Loucy (cell line): ENCODE measurements at regions not wholly inside any gene's neighbourhood (a gene's known extent, or its start where the extent isn't known, plus 50 kb on each side); places are given as distances from the start of the nearest gene placed in this dataset.

ENCODE experiments used
- H2AFZ ChIP-seq: fragments of 200-600 bp; sonication (generic); 2 replicates; pipeline ENCODE4 v1.6.0; 2016; ENCODE audit warnings: antibody characterized with exemption, mild to moderate bottlenecking, low read length, moderate library complexity
- H3F3A ChIP-seq: fragments of 200-600 bp; 2 replicates; pipeline ENCODE4 v1.6.0; 2016; ENCODE audit warnings: antibody characterized with exemption, low read depth, mild to moderate bottlenecking
- H3K27me3 ChIP-seq: fragments of 200-600 bp; sonication (generic); 2 replicates; pipeline ENCODE4 v1.6.1; 2014; ENCODE audit warnings: low read length, mild to moderate bottlenecking; ENCODE audit not compliant: insufficient read depth, poor library complexity, severe bottlenecking
- H3K36me3 ChIP-seq: fragments of 200-600 bp; sonication (generic); 2 replicates; pipeline ENCODE4 v1.6.1; 2016; ENCODE audit warnings: low read length; ENCODE audit not compliant: insufficient read depth
- H3K4me1 ChIP-seq: fragments of 200-600 bp; sonication (generic); 2 replicates; pipeline ENCODE4 v1.5.1; 2014; ENCODE audit warnings: low read length, mild to moderate bottlenecking; ENCODE audit not compliant: insufficient read depth, poor library complexity, severe bottlenecking
- H3K4me2 ChIP-seq: fragments of 200-600 bp; sonication (generic); 2 replicates; pipeline ENCODE4 v1.6.0; 2014; ENCODE audit warnings: antibody characterized with exemption, low read length, low read depth, mild to moderate bottlenecking; ENCODE audit not compliant: poor library complexity, severe bottlenecking
- H3K4me3 ChIP-seq: fragments of 200-600 bp; sonication (generic); 2 replicates; pipeline ENCODE4 v1.5.1; 2014; ENCODE audit warnings: low read length, mild to moderate bottlenecking, mixed read lengths; ENCODE audit not compliant: poor library complexity, severe bottlenecking
- H3K79me2 ChIP-seq: fragments of 200-600 bp; sonication (generic); 2 replicates; pipeline ENCODE4 v1.6.1; 2014; ENCODE audit warnings: low read length; ENCODE audit not compliant: insufficient read depth
- H3K9ac ChIP-seq: fragments of 200-600 bp; sonication (generic); 2 replicates; pipeline ENCODE4 v1.6.0; 2014; ENCODE audit warnings: mild to moderate bottlenecking, low read depth, low read length, moderate library complexity; ENCODE audit not compliant: poor library complexity, severe bottlenecking
- H3K9me2 ChIP-seq: fragments of 200-600 bp; sonication (generic); replicated peaks from 2 replicates; pipeline ENCODE4 v1.6.1; 2016; ENCODE audit warnings: low read depth, low read length, mixed read lengths
- H3K9me3 ChIP-seq: fragments of 200-600 bp; sonication (generic); 2 replicates; pipeline ENCODE4 v1.6.1; 2014; ENCODE audit warnings: mild to moderate bottlenecking, antibody characterized with exemption, low read length, low read depth; ENCODE audit not compliant: insufficient read depth
- H4K20me1 ChIP-seq: fragments of 200-600 bp; sonication (generic); 2 replicates; pipeline ENCODE4 v1.6.0; 2014; ENCODE audit warnings: antibody characterized with exemption, low read length, mild to moderate bottlenecking; ENCODE audit not compliant: insufficient read depth, poor library complexity, severe bottlenecking
- EZH2phosphoT487 ChIP-seq: fragments of 200-600 bp; IDR thresholded peaks from 2 replicates; pipeline ENCODE4 v1.6.1; 2018; ENCODE audit warnings: antibody characterized with exemption, mild to moderate bottlenecking, moderate library complexity, borderline replicate concordance
- TF ChIP-seq, protein P1 (sequence below): fragments of 200-600 bp; sonication (generic); conservative IDR thresholded peaks from 2 replicates; pipeline ENCODE4 v1.5.1; 2014; ENCODE audit warnings: mild to moderate bottlenecking, antibody characterized with exemption, low read length

DNA sequence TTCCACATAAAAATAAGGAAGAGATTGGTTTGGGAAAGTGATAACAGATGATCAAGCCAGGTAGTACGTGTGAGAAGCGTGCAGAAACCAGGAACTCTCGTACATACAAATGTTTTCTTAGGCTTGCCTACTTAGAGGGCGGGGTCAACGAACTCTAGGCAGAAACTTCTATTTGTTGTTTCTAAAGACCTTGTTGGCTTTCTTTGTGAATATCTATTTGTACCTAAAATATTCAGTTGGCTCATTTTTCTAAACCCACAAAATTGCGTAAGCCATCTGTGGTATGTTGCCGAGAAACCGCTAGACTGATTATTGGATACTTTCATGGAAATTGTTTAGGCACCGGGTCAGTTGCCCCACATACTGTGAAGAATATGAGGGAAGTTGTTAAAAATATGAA, 458.5 kb downstream of the MAT2B start:
- Histone ChIP-seq H4K20me1 (no peaks in the 10 kb centered on the region), H3K36me3 (no peaks in the 10 kb centered on the region), H3K79me2 (no peaks in the 10 kb centered on the region), H3K9me2 (no peaks in the 10 kb centered on the region), H3K4me1 (no peaks in the 10 kb centered on the region), H3K9ac (no peak overlapping the region), H3K4me2 (no peak overlapping the region), H3F3A (no peaks in the 10 kb centered on the region), H3K27me3 (no peaks in the 10 kb centered on the region), H3K9me3 (no peaks in the 10 kb centered on the region), H2AFZ (no peak overlapping the region), H3K4me3 (no peak overlapping the region)
- no peak for TF ChIP-seq EZH2phosphoT487
- TF ChIP-seq, protein P1, sequence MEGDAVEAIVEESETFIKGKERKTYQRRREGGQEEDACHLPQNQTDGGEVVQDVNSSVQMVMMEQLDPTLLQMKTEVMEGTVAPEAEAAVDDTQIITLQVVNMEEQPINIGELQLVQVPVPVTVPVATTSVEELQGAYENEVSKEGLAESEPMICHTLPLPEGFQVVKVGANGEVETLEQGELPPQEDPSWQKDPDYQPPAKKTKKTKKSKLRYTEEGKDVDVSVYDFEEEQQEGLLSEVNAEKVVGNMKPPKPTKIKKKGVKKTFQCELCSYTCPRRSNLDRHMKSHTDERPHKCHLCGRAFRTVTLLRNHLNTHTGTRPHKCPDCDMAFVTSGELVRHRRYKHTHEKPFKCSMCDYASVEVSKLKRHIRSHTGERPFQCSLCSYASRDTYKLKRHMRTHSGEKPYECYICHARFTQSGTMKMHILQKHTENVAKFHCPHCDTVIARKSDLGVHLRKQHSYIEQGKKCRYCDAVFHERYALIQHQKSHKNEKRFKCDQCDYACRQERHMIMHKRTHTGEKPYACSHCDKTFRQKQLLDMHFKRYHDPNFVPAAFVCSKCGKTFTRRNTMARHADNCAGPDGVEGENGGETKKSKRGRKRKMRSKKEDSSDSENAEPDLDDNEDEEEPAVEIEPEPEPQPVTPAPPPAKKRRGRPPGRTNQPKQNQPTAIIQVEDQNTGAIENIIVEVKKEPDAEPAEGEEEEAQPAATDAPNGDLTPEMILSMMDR: no peak

DNA sequence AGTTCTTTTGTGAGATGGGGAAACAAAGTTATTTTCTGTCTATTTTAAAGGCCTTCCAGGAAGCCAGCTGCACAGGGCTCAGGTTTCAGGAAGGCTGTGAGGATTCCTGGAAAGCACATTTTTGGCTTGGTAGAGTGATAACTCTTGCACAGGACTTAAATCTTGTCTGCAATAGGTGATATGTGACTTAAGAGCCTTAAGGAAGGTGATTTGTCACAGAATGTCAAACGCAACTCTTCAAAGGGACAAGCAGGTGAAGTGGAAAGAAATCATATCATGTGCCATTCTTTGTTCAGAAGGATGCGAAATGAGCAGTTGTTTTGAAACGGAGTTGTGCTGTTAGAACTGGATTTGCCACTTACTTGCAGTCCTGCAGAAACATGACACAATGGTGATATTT, 459.3 kb downstream of the MAT2B start:
- no peaks in the 10 kb centered on the region for H3K27me3 ChIP-seq
- H3K4me2 ChIP-seq: no peak overlapping the region
- TF ChIP-seq EZH2phosphoT487: no peak
- TF ChIP-seq, protein P1: no peak
- no peaks in the 10 kb centered on the region for H3F3A ChIP-seq
- H3K9me2 ChIP-seq: no peaks in the 10 kb centered on the region
- no peak overlapping the region for H3K4me3 ChIP-seq
- H3K9me3 ChIP-seq: no peaks in the 10 kb centered on the region
- H3K79me2 ChIP-seq: no peaks in the 10 kb centered on the region
- H4K20me1 ChIP-seq: no peaks in the 10 kb centered on the region
- no peaks in the 10 kb centered on the region for H3K36me3 ChIP-seq
- H2AFZ ChIP-seq: no peak overlapping the region
- no peak overlapping the region for H3K9ac ChIP-seq
- H3K4me1 ChIP-seq: no peaks in the 10 kb centered on the region

DNA sequence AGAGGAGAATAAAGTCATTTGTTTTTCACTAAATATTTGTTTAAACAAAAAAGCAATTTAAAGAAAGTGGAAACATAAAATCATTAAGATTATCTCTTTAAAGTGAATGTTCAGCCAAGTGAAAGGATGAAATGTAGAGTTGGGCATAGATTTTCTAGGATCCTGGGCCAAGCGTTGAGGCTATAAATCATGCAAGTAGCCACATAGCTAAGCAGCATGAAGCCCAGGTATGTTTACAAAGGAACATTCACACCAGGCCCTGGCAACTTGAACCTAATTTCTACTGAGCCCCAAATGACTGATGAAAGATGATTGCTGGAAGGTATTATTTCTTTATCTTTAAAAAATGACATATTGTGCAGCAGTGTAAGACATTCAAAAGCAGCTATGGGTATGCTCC, 461.8 kb downstream of the MAT2B start:
- Histone ChIP-seq H3K4me2 (no peak overlapping the region), H3F3A (no peaks in the 10 kb centered on the region), H3K9ac (no peak overlapping the region), H3K9me3 (no peaks in the 10 kb centered on the region), H3K4me3 (no peak overlapping the region), H3K79me2 (no peaks in the 10 kb centered on the region), H3K27me3 (no peaks in the 10 kb centered on the region), H3K9me2 (no peaks in the 10 kb centered on the region), H3K36me3 (no peaks in the 10 kb centered on the region), H4K20me1 (no peaks in the 10 kb centered on the region), H3K4me1 (no peaks in the 10 kb centered on the region), H2AFZ (no peak overlapping the region)
- TF ChIP-seq, protein P1: no peak
- TF ChIP-seq EZH2phosphoT487: no peak
